ENCODE measurements at regions not wholly inside any gene's neighbourhood (a gene's known extent, or its start where the extent isn't known, plus 50 kb on each side); places are given as distances from the start of the nearest gene placed in this dataset.

DNA sequence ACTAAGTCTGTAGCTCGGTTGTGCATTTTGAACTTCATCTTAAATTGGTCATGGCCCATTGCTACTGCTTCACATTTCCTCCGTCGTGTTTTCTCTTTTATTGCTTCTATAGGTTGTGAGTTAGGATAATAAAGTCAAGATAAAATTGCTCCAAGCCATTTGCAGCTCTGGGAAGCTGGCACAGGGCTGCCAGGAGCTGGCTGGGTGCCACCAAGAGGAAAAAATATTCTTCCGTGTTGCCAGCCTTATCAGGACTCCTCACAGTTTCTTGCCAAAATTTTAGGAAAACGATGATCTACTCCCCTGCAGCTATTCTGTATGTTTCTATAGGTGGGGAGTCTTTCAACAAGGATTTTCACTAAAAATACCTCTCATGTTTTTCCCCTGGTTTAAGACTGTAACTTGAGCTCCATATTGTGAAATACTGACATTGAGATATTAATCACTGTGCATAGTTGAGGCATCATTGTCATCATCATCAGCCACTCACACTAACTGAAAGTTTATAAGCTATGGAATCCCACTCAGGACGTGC lies 55.4 kb upstream of the PIAS1 start:
- no peak overlapping the region for H3K4me2 ChIP-seq (ENCODE audit: low read length)

DNA sequence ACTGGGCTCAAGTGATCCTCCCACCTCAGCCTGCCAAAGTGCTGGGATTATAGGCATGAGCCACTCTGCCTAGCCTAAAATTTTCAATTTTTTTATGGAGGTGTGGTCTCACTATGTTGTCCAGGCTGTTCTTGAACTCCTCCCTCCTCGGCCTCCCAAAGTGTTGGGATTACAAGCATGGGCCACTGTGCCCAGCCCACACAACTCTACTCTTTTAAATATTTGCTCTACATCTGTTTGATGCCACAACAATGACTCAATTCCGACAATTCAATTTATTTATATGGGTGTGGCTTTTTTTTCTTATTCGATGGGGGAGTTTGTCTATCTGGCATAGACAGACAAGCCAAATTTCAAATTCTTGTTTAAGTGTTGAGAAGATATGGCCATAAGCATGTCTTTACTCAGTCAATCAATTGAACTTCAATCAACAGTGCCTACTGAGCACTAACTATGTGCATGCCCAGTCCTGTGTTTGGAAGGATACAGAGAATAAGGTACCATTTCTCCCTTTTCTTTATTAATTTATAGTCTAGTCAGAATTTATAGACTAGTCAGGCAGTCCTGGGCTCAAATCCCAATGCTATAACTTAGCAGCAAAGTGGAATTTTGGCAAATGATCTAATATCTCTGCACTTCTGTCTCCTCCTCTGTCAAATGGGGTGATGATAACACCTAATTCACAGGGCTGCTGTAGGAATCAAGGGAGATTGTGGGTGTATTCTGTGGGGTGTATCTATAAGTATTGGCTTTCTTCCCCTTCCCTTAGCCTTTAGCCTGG lies 54.6 kb upstream of the PIAS1 start:
- H3K4me3 ChIP-seq (ENCODE audit: low read length): no peak overlapping the region
- no peak overlapping the region for H3K4me2 ChIP-seq (ENCODE audit: low read length)
- H3K4me1 ChIP-seq (ENCODE audit: control insufficient read depth, low read length): no peaks in the 10 kb centered on the region
- H4K20me1 ChIP-seq (ENCODE audit: control insufficient read depth, insufficient read depth, low read depth, low read length): no peaks in the 10 kb centered on the region
- H3K9me2 ChIP-seq (replicated peaks; ENCODE audit: control insufficient read depth, low read length): no peaks in the 10 kb centered on the region
- H3K36me3 ChIP-seq (ENCODE audit: control insufficient read depth, low read length): no peaks in the 10 kb centered on the region
- H3F3A ChIP-seq (ENCODE audit: control insufficient read depth, insufficient read depth): no peaks in the 10 kb centered on the region
- no peaks in the 10 kb centered on the region for H3K79me2 ChIP-seq (ENCODE audit: control insufficient read depth, low read length)
- TF ChIP-seq, protein P1, sequence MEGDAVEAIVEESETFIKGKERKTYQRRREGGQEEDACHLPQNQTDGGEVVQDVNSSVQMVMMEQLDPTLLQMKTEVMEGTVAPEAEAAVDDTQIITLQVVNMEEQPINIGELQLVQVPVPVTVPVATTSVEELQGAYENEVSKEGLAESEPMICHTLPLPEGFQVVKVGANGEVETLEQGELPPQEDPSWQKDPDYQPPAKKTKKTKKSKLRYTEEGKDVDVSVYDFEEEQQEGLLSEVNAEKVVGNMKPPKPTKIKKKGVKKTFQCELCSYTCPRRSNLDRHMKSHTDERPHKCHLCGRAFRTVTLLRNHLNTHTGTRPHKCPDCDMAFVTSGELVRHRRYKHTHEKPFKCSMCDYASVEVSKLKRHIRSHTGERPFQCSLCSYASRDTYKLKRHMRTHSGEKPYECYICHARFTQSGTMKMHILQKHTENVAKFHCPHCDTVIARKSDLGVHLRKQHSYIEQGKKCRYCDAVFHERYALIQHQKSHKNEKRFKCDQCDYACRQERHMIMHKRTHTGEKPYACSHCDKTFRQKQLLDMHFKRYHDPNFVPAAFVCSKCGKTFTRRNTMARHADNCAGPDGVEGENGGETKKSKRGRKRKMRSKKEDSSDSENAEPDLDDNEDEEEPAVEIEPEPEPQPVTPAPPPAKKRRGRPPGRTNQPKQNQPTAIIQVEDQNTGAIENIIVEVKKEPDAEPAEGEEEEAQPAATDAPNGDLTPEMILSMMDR (IDR thresholded peaks at IDR 0.05; ENCODE audit: low read depth, low read length, poor library complexity, severe bottlenecking): no peak
- TF ChIP-seq EZH2phosphoT487 (IDR thresholded peaks at IDR 0.05; ENCODE audit: borderline replicate concordance, low read length): no peak
- no peaks in the 10 kb centered on the region for H3K9me3 ChIP-seq (ENCODE audit: control insufficient read depth, insufficient read depth, low read length)
- H3K27me3 ChIP-seq (ENCODE audit: control insufficient read depth, low read length): 0 out of 2 replicates have a peak, but pooled peaks cover 4% of the 10 kb centered on the region
- H3K27ac ChIP-seq (ENCODE audit: low read depth, low read length): no peak overlapping the region

More for the DNA sequence above, 55.4 kb upstream of the PIAS1 start:
- Histone ChIP-seq H3K27ac (ENCODE audit: low read depth, low read length) (no peak overlapping the region), H3K27me3 (ENCODE audit: control insufficient read depth, low read length) (0 out of 2 replicates have a peak, but pooled peaks cover 4% of the 10 kb centered on the region), H3K9me2 (replicated peaks; ENCODE audit: control insufficient read depth, low read length) (no peaks in the 10 kb centered on the region), H3K79me2 (ENCODE audit: control insufficient read depth, low read length) (no peaks in the 10 kb centered on the region), H3F3A (ENCODE audit: control insufficient read depth, insufficient read depth) (no peaks in the 10 kb centered on the region), H3K4me1 (ENCODE audit: control insufficient read depth, low read length) (no peaks in the 10 kb centered on the region), H3K9me3 (ENCODE audit: control insufficient read depth, insufficient read depth, low read length) (no peaks in the 10 kb centered on the region), H3K4me3 (ENCODE audit: low read length) (no peak overlapping the region), H4K20me1 (ENCODE audit: control insufficient read depth, insufficient read depth, low read depth, low read length) (no peaks in the 10 kb centered on the region), H3K36me3 (ENCODE audit: control insufficient read depth, low read length) (no peaks in the 10 kb centered on the region)
- TF ChIP-seq EZH2phosphoT487 (IDR thresholded peaks at IDR 0.05; ENCODE audit: borderline replicate concordance, low read length): no peak
- TF ChIP-seq, protein P1 (IDR thresholded peaks at IDR 0.05; ENCODE audit: low read depth, low read length, poor library complexity, severe bottlenecking): no peak

DNA sequence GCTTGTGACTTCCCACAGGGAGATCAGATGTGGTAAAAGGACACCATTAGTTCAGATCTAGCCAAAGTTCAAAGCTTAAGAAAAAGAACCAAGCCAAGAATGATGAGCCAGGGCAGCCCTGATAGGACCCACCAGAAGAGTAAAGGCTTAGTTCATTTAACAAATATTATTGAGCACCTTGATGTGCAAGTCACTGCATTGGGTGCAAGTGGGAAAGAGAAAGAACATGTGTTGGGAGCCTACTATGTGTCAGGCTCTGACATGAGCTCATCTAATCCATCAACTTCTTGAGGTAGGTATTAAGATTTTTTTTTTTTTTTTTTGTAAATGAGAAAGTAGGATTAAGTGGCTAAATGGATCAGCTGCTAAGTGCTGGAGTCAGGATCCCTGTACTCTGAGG lies 53.4 kb upstream of the PIAS1 start:
- Histone ChIP-seq H3K27me3 (ENCODE audit: control insufficient read depth, low read length) (0 out of 2 replicates have a peak, but pooled peaks cover 4% of the 10 kb centered on the region), H3K4me2 (ENCODE audit: low read length) (no peak overlapping the region)

More for the DNA sequence above, 53.4 kb upstream of the PIAS1 start:
- Histone ChIP-seq H4K20me1 (ENCODE audit: control insufficient read depth, insufficient read depth, low read depth, low read length) (no peaks in the 10 kb centered on the region), H3F3A (ENCODE audit: control insufficient read depth, insufficient read depth) (no peaks in the 10 kb centered on the region), H3K27ac (ENCODE audit: low read depth, low read length) (no peak overlapping the region), H3K79me2 (ENCODE audit: control insufficient read depth, low read length) (no peaks in the 10 kb centered on the region), H3K4me3 (ENCODE audit: low read length) (no peak overlapping the region), H3K36me3 (ENCODE audit: control insufficient read depth, low read length) (no peaks in the 10 kb centered on the region), H3K4me1 (ENCODE audit: control insufficient read depth, low read length) (no peaks in the 10 kb centered on the region), H3K9me3 (ENCODE audit: control insufficient read depth, insufficient read depth, low read length) (no peaks in the 10 kb centered on the region), H3K9me2 (replicated peaks; ENCODE audit: control insufficient read depth, low read length) (no peaks in the 10 kb centered on the region)
- TF ChIP-seq EZH2phosphoT487 (IDR thresholded peaks at IDR 0.05; ENCODE audit: borderline replicate concordance, low read length): no peak
- TF ChIP-seq, protein P1 (IDR thresholded peaks at IDR 0.05; ENCODE audit: low read depth, low read length, poor library complexity, severe bottlenecking): no peak
